ENCODE measurements at regions not wholly inside any gene's neighbourhood (a gene's known extent, or its start where the extent isn't known, plus 50 kb on each side); places are given as distances from the start of the nearest gene placed in this dataset.

DNA sequence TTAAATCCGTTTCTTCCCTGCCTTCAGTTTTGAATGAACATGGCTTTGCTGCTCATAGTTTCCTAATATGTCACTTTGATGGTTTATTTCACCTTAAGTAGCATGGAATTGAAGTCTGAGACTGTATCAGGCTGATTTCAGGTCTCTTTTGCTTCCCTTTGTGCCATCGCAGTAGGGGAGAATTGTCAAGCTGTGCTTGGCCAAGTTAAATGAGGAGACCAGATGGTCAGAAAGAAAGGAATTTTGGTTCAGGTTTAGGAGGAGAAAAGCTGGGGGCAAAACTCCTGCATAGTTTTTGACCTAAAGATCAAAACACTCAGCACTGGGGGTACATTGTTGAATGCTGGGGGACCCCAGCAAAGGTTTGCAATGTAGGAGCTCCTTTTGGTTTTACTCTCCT, 398.4 kb downstream of the NUAK1 start:
- H3K4me3 Mint-ChIP-seq = no peak overlapping the region
- DNase-seq = no peak
- no peak overlapping the region for H3K27ac Mint-ChIP-seq
- no peaks in the 10 kb centered on the region for H3K9me3 Mint-ChIP-seq
- H3K27me3 Mint-ChIP-seq (ENCODE audit: low read depth, poor library complexity) = peaks cover 2% of the 10 kb centered on the region
- H3K36me3 Mint-ChIP-seq (ENCODE audit: low read depth) = no peaks in the 10 kb centered on the region
- TF ChIP-seq, protein P1, sequence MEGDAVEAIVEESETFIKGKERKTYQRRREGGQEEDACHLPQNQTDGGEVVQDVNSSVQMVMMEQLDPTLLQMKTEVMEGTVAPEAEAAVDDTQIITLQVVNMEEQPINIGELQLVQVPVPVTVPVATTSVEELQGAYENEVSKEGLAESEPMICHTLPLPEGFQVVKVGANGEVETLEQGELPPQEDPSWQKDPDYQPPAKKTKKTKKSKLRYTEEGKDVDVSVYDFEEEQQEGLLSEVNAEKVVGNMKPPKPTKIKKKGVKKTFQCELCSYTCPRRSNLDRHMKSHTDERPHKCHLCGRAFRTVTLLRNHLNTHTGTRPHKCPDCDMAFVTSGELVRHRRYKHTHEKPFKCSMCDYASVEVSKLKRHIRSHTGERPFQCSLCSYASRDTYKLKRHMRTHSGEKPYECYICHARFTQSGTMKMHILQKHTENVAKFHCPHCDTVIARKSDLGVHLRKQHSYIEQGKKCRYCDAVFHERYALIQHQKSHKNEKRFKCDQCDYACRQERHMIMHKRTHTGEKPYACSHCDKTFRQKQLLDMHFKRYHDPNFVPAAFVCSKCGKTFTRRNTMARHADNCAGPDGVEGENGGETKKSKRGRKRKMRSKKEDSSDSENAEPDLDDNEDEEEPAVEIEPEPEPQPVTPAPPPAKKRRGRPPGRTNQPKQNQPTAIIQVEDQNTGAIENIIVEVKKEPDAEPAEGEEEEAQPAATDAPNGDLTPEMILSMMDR (IDR thresholded peaks at IDR 0.05) = no peak
- H3K4me1 Mint-ChIP-seq = peaks cover 18% of the 10 kb centered on the region

DNA sequence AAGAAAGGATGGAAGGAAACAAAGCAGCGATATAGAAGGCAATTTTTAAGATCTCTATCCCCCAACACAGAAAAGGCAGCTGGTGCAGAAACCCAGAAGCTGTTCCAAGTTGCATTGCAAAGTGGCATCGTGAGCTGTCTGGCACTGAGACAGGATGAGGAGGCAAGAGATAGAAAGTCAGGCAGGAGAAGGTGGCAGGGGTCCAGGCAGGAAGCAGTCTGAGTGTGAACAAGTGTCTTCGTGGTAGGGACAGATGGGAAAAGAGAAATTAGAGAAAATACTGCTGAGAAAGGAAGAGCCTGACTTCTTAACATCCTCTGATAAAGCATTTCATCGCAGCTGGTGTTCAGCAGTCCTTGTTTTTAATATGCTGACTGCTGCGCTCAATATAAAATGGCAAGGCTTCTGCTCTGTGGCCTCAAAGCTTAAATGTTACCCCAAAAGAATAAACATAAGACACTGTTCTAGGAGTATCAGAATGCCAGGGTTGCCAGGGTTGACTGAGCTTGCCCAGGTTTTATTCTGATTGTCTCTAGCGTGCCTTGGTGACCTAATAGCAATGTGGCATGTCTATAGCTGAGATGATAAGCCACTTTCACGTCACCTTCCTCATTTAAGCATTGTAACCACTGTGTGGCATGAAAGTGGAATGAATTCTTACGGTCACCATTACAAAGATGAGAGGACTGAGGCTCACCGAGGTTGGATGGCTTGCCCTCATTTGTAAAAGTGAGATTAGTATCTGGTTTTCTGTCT, 397.6 kb downstream of the NUAK1 start:
- no peaks in the 10 kb centered on the region for H3K36me3 Mint-ChIP-seq (ENCODE audit: low read depth)
- no peak overlapping the region for H3K4me3 Mint-ChIP-seq
- H3K27ac Mint-ChIP-seq = no peak overlapping the region

DNA sequence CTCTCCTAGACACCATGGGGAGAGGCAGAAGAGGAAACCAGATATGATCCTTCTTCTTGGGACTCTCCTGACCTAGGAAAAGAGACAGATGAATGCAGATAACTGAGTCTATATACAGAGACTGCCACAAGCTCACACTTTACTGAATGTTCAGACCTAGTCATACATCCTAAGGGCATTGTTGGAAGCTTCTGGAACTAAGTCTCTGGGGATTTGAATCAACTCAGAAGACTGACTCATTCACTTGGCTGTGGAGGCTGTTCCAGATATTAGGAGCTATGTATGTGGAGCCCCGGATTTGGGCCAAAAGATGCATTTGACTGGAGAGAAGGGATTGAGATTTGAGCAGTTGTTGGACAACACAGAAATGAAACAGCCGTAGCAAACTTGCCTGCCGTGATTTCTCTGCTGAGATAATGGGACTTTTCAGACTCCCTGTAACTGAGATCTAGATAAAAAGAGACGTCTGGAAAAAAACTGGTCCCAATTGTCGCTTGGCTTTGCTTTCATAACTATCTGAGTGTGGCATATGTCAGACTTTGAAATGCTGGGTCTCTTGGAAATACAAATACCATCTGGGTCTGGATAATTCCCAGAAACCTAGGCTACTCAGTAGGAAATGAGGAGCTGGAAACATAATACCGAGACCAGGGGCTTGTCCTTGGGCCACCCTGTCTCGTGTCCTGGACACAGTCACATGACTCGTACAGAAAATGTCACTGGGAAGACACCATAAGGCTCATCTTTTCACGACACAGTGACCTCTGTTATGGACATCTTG, 396.8 kb downstream of the NUAK1 start:
- Mint-ChIP-seq H3K9me3 (no peaks in the 10 kb centered on the region), H3K4me1 (peaks cover 20% of the 10 kb centered on the region), H3K4me3 (no peak overlapping the region), H3K27me3 (ENCODE audit: low read depth, poor library complexity) (peaks cover 4% of the 10 kb centered on the region), H3K27ac (no peak overlapping the region), H3K36me3 (ENCODE audit: low read depth) (no peaks in the 10 kb centered on the region)
- TF ChIP-seq, protein P1 (IDR thresholded peaks at IDR 0.05) = no peak
- no peak for DNase-seq

More for the DNA sequence above, 397.6 kb downstream of the NUAK1 start:
- TF ChIP-seq, protein P1 (IDR thresholded peaks at IDR 0.05) = no peak
- Mint-ChIP-seq H3K27me3 (ENCODE audit: low read depth, poor library complexity) (peaks cover 4% of the 10 kb centered on the region), H3K9me3 (no peaks in the 10 kb centered on the region), H3K4me1 (peaks cover 20% of the 10 kb centered on the region)
- DNase-seq = no peak

DNA sequence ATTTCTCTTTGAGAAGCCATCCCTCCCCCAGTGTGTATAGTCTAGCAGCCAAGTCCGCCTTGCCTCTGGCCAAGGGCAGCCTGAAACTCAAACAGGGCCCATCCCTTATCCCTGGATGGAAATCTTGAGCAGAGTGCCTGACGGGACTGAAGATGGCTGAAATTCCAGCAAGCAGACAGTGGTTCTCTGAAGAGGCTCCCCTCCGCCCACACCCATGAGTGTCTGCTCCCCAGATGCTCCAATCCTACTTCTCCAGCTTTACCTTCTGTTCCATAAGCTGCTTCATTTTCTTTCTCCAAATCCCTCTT, 396.2 kb downstream of the NUAK1 start:
- peaks cover 20% of the 10 kb centered on the region for H3K4me1 Mint-ChIP-seq
- peaks cover 6% of the 10 kb centered on the region for H3K27me3 Mint-ChIP-seq (ENCODE audit: low read depth, poor library complexity)
- no peak for DNase-seq
- no peak overlapping the region for H3K4me3 Mint-ChIP-seq
- H3K9me3 Mint-ChIP-seq = no peaks in the 10 kb centered on the region
- peak overlapping the region; percentile 36 for H3K27ac Mint-ChIP-seq
- H3K36me3 Mint-ChIP-seq (ENCODE audit: low read depth) = no peaks in the 10 kb centered on the region
- TF ChIP-seq, protein P1 (IDR thresholded peaks at IDR 0.05) = no peak

DNA sequence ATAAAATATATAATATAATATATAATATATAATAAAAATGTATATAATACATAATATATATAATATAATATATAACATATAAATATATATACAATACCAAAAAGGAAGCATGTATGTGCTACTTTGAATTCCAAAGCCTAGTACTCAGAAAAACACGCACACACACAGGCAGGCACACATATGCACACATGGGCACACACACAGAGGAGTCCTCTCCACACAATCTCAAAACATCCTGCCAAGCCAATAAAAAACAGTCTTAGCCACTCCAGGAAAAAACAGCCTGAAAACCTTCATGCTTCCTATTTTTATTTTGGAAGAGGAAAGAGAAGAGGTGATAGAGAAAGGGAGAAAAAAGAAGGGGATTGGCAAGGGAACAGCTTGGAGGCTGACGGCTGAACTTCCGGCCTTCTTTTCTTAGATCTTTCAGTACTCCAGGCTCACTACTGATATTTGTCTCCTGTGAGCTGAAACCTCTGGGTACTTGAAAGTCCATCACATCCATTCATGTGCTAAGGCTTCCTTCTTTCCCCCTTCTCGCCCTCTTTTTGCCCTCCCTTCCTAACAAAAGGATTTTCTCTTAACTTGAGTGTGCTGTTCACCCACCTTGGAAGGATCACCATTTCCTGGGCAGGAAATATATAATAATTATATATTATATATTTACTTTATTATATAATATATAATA, 394.2 kb downstream of the NUAK1 start:
- H3K4me3 Mint-ChIP-seq = no peak overlapping the region
- no peak overlapping the region for H3K27ac Mint-ChIP-seq

More for the DNA sequence above, 394.2 kb downstream of the NUAK1 start:
- Mint-ChIP-seq H3K4me1 (peaks cover 25% of the 10 kb centered on the region), H3K36me3 (ENCODE audit: low read depth) (no peaks in the 10 kb centered on the region), H3K27me3 (ENCODE audit: low read depth, poor library complexity) (peaks cover 10% of the 10 kb centered on the region), H3K9me3 (no peaks in the 10 kb centered on the region)
- DNase-seq = no peak
- TF ChIP-seq, protein P1 (IDR thresholded peaks at IDR 0.05) = no peak
